ENCODE measurements at regions not wholly inside any gene's neighbourhood (a gene's known extent, or its start where the extent isn't known, plus 50 kb on each side); places are given as distances from the start of the nearest gene placed in this dataset.
"Not testable (repeated sequence)": the region's sequence is repeated elsewhere in the genome, so short reads cannot be mapped to it uniquely, and the experiment has no call there.

GRCh38 chr2:193199322-193199721 is 1004.6 kb upstream of the TMEFF2 start:
- DNase-seq (ENCODE audit: low read depth in 4 of 6, low spot score in 6 of 6) = no peak
- H3K9me3 ChIP-seq (ENCODE audit: control insufficient read depth, insufficient read depth, low read length) = peaks cover 1% of the 10 kb centered on the region
- H3K36me3 ChIP-seq (ENCODE audit: control insufficient read depth, insufficient read depth, low read length) = no peaks in the 10 kb centered on the region
- H3K27me3 ChIP-seq (ENCODE audit: control insufficient read depth, insufficient read depth, low read length) = no peaks in the 10 kb centered on the region
- 93% methylated on average over 2 of the region's 2 CpGs for WGBS (ENCODE audit: insufficient coverage)
- no peaks in the 10 kb centered on the region for H3K4me1 ChIP-seq (ENCODE audit: control insufficient read depth, insufficient read depth, low read length)
- no peak overlapping the region for H3K27ac ChIP-seq (ENCODE audit: low read depth, low read length)
- H3K4me3 ChIP-seq (ENCODE audit: low read depth, low read length) = no peak overlapping the region

GRCh38 chr2:193187816-193188215 is 993.1 kb upstream of the TMEFF2 start:
- no peaks in the 10 kb centered on the region for H3K9me3 ChIP-seq (ENCODE audit: control insufficient read depth, insufficient read depth, low read length)
- no peaks in the 10 kb centered on the region for H3K36me3 ChIP-seq (ENCODE audit: control insufficient read depth, insufficient read depth, low read length)
- H3K27me3 ChIP-seq (ENCODE audit: control insufficient read depth, insufficient read depth, low read length) = no peaks in the 10 kb centered on the region
- no peak overlapping the region for H3K27ac ChIP-seq (ENCODE audit: low read depth, low read length)
- DNase-seq (ENCODE audit: low read depth in 4 of 6, low spot score in 6 of 6) = no peak
- no peaks in the 10 kb centered on the region for H3K4me1 ChIP-seq (ENCODE audit: control insufficient read depth, insufficient read depth, low read length)
- WGBS (ENCODE audit: insufficient coverage) = no CpG with 5 or more reads among the region's 2 CpGs
- H3K4me3 ChIP-seq (ENCODE audit: low read depth, low read length) = no peak overlapping the region

- not testable (repeated sequence) for H3K36me3 ChIP-seq (ENCODE audit: control insufficient read depth, insufficient read depth, low read length); H3K27ac ChIP-seq (ENCODE audit: low read depth, low read length); H3K4me1 ChIP-seq (ENCODE audit: control insufficient read depth, insufficient read depth, low read length); DNase-seq (ENCODE audit: low read depth in 4 of 6, low spot score in 6 of 6); H3K27me3 ChIP-seq (ENCODE audit: control insufficient read depth, insufficient read depth, low read length); H3K4me3 ChIP-seq (ENCODE audit: low read depth, low read length); H3K9me3 ChIP-seq (ENCODE audit: control insufficient read depth, insufficient read depth, low read length)
- whole genome bisulfite sequencing (ENCODE audit: insufficient coverage) = no CpG with 5 or more reads among the region's 17 CpGs
Measured at GRCh38 chr2:193170981-193171380, 976.2 kb upstream of the TMEFF2 start.

GRCh38 chr2:193156480-193156879 is 961.7 kb upstream of the TMEFF2 start:
- no peaks in the 10 kb centered on the region for H3K4me1 ChIP-seq (ENCODE audit: control insufficient read depth, insufficient read depth, low read length)
- H3K36me3 ChIP-seq (ENCODE audit: control insufficient read depth, insufficient read depth, low read length) = no peaks in the 10 kb centered on the region
- no peak overlapping the region for H3K27ac ChIP-seq (ENCODE audit: low read depth, low read length)
- H3K27me3 ChIP-seq (ENCODE audit: control insufficient read depth, insufficient read depth, low read length) = no peaks in the 10 kb centered on the region
- WGBS (ENCODE audit: insufficient coverage) = 86% methylated on average over 1 of the region's 1 CpG
- no peaks in the 10 kb centered on the region for H3K9me3 ChIP-seq (ENCODE audit: control insufficient read depth, insufficient read depth, low read length)
- H3K4me3 ChIP-seq (ENCODE audit: low read depth, low read length) = no peak overlapping the region
- no peak for DNase-seq (ENCODE audit: low read depth in 4 of 6, low spot score in 6 of 6)

- Histone ChIP-seq H3K36me3 (ENCODE audit: control insufficient read depth, insufficient read depth, low read length) (no peaks in the 10 kb centered on the region), H3K4me1 (ENCODE audit: control insufficient read depth, insufficient read depth, low read length) (no peaks in the 10 kb centered on the region), H3K9me3 (ENCODE audit: control insufficient read depth, insufficient read depth, low read length) (no peaks in the 10 kb centered on the region), H3K27me3 (ENCODE audit: control insufficient read depth, insufficient read depth, low read length) (no peaks in the 10 kb centered on the region), H3K4me3 (ENCODE audit: low read depth, low read length) (no peak overlapping the region), H3K27ac (ENCODE audit: low read depth, low read length) (no peak overlapping the region)
- WGBS (ENCODE audit: insufficient coverage) = 91% methylated on average over 3 of the region's 5 CpGs
- DNase-seq (ENCODE audit: low read depth in 4 of 6, low spot score in 6 of 6) = no peak
Measured at GRCh38 chr2:193154076-193154475, 959.3 kb upstream of the TMEFF2 start.

GRCh38 chr2:193153576-193153975 is 958.8 kb upstream of the TMEFF2 start:
- WGBS (ENCODE audit: insufficient coverage) = no CpG with 5 or more reads among the region's 2 CpGs
- no peak overlapping the region for H3K27ac ChIP-seq (ENCODE audit: low read depth, low read length)
- H3K4me3 ChIP-seq (ENCODE audit: low read depth, low read length) = no peak overlapping the region
- H3K4me1 ChIP-seq (ENCODE audit: control insufficient read depth, insufficient read depth, low read length) = no peaks in the 10 kb centered on the region
- no peaks in the 10 kb centered on the region for H3K27me3 ChIP-seq (ENCODE audit: control insufficient read depth, insufficient read depth, low read length)
- H3K9me3 ChIP-seq (ENCODE audit: control insufficient read depth, insufficient read depth, low read length) = no peaks in the 10 kb centered on the region
- no peaks in the 10 kb centered on the region for H3K36me3 ChIP-seq (ENCODE audit: control insufficient read depth, insufficient read depth, low read length)
- no peak for DNase-seq (ENCODE audit: low read depth in 4 of 6, low spot score in 6 of 6)

DNA sequence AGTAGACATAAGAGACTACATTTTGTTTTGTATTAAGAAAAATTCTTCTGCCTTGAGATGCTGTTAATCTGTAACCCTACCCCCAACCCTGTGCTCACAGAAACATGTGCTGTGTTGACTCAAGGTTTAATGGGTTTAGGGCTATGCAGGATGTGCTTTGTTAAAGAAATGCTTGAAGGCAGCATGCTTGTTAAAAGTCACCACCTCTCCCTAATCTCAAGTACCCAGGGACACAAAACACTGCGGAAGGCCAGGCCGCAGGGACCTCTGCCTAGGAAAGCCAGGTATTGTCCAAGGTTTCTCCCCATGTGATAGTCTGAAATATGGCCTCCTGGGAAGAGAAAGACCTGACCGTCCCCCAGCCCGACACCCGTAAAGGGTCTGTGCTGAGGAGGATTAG is 947.7 kb upstream of the TMEFF2 start:
- H3K27ac ChIP-seq (ENCODE audit: low read depth, low read length); H3K4me3 ChIP-seq (ENCODE audit: low read depth, low read length); H3K36me3 ChIP-seq (ENCODE audit: control insufficient read depth, insufficient read depth, low read length); H3K4me1 ChIP-seq (ENCODE audit: control insufficient read depth, insufficient read depth, low read length); H3K27me3 ChIP-seq (ENCODE audit: control insufficient read depth, insufficient read depth, low read length); H3K9me3 ChIP-seq (ENCODE audit: control insufficient read depth, insufficient read depth, low read length); DNase-seq (ENCODE audit: low read depth in 4 of 6, low spot score in 6 of 6): not testable (repeated sequence)
- WGBS (ENCODE audit: insufficient coverage) = 73% methylated on average over 5 of the region's 5 CpGs

DNA sequence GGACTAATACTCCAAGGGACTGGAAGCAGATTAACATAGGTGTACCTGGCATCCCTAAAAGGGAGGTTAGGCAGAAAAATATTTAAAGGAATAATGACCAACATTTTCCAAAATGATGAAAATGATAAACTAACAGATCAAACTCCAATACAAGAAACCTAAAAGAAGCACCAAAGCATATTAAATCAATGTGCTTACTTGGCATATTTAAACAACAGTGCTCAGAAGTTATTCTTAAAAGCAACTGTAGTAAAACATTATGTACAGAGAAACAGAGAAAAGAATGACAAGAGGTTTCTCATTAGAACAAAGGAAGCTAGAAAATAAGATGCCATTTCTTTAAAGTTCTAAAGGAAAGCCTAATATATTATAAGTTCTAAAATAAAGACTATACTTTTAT is 947.3 kb upstream of the TMEFF2 start:
- Histone ChIP-seq H3K4me1 (ENCODE audit: control insufficient read depth, insufficient read depth, low read length) (no peaks in the 10 kb centered on the region), H3K36me3 (ENCODE audit: control insufficient read depth, insufficient read depth, low read length) (no peaks in the 10 kb centered on the region), H3K4me3 (ENCODE audit: low read depth, low read length) (no peak overlapping the region), H3K27ac (ENCODE audit: low read depth, low read length) (no peak overlapping the region), H3K9me3 (ENCODE audit: control insufficient read depth, insufficient read depth, low read length) (no peaks in the 10 kb centered on the region), H3K27me3 (ENCODE audit: control insufficient read depth, insufficient read depth, low read length) (no peaks in the 10 kb centered on the region)
- DNase-seq (ENCODE audit: low read depth in 4 of 6, low spot score in 6 of 6) = no peak

DNA sequence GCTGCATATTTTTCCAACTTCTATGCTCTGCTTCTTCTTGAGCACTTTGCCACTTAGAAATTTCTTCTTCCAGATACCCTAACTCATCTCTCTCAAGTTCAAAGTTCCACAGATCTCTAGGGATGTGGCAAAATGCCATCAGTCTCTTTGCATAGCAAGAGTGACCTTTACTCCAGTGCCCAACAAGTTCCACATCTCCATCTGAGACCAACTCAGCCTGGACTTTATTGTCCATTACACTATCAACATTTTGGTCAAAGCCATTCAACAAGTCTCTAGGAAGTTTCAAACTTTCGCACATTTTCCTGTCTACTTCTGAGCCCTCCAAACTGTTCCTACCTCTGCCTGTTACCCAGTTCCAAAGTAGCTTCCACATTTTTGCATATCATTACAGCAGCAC is 946.2 kb upstream of the TMEFF2 start:
- H3K36me3 ChIP-seq (ENCODE audit: control insufficient read depth, insufficient read depth, low read length); H3K27me3 ChIP-seq (ENCODE audit: control insufficient read depth, insufficient read depth, low read length); H3K27ac ChIP-seq (ENCODE audit: low read depth, low read length); H3K4me3 ChIP-seq (ENCODE audit: low read depth, low read length); DNase-seq (ENCODE audit: low read depth in 4 of 6, low spot score in 6 of 6); H3K4me1 ChIP-seq (ENCODE audit: control insufficient read depth, insufficient read depth, low read length); H3K9me3 ChIP-seq (ENCODE audit: control insufficient read depth, insufficient read depth, low read length): not testable (repeated sequence)
- WGBS (ENCODE audit: insufficient coverage) = 93% methylated on average over 1 of the region's 1 CpG

- no peak overlapping the region for H3K4me3 ChIP-seq (ENCODE audit: low read depth, low read length)
- no peaks in the 10 kb centered on the region for H3K27me3 ChIP-seq (ENCODE audit: control insufficient read depth, insufficient read depth, low read length)
- no peaks in the 10 kb centered on the region for H3K4me1 ChIP-seq (ENCODE audit: control insufficient read depth, insufficient read depth, low read length)
Measured at GRCh38 chr2:193124815-193125214, 930.1 kb upstream of the TMEFF2 start.

DNA sequence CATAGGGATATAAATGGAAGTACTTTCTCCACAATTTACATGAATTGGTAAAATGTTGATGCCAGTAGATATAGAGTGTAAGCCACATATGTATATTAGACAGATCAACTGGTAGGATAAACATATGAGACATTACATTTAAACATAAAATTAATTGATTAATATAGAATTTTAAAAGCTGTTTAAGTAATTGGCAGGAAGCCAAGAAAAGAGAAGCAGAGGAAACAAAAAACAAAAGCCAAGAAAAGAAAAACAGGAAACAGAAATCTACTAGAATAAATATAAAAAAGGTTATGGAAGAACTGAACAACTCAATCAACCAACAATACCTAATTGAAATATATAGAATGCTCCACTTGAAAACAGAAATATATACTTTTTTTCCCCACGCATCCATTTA is 920.1 kb upstream of the TMEFF2 start:
- Histone ChIP-seq H3K4me1 (ENCODE audit: control insufficient read depth, insufficient read depth, low read length) (no peaks in the 10 kb centered on the region), H3K27me3 (ENCODE audit: control insufficient read depth, insufficient read depth, low read length) (no peaks in the 10 kb centered on the region), H3K9me3 (ENCODE audit: control insufficient read depth, insufficient read depth, low read length) (no peaks in the 10 kb centered on the region), H3K27ac (ENCODE audit: low read depth, low read length) (no peak overlapping the region), H3K4me3 (ENCODE audit: low read depth, low read length) (no peak overlapping the region), H3K36me3 (ENCODE audit: control insufficient read depth, insufficient read depth, low read length) (no peaks in the 10 kb centered on the region)
- no CpG with 5 or more reads among the region's 1 CpG for WGBS (ENCODE audit: insufficient coverage)
- no peak for DNase-seq (ENCODE audit: low read depth in 4 of 6, low spot score in 6 of 6)

More at GRCh38 chr2:193124815-193125214, 930.1 kb upstream of the TMEFF2 start:
- no peaks in the 10 kb centered on the region for H3K36me3 ChIP-seq (ENCODE audit: control insufficient read depth, insufficient read depth, low read length)
- H3K9me3 ChIP-seq (ENCODE audit: control insufficient read depth, insufficient read depth, low read length) = no peaks in the 10 kb centered on the region
- H3K27ac ChIP-seq (ENCODE audit: low read depth, low read length) = no peak overlapping the region
- no peak for DNase-seq (ENCODE audit: low read depth in 4 of 6, low spot score in 6 of 6)

All from spinal cord (tissue), 9 donors.